Mucosa of descending colon (tissue), 3 donors: ENCODE measurements at regions not wholly inside any gene's neighbourhood (a gene's known extent, or its start where the extent isn't known, plus 50 kb on each side); places are given as distances from the start of the nearest gene placed in this dataset.
"Not testable (repeated sequence)": the region's sequence is repeated elsewhere in the genome, so short reads cannot be mapped to it uniquely, and the experiment has no call there.

Source experiments
- ATAC-seq: fragments of 200-7000 bp; cut with Tn5 transposase; one replicate; pipeline ENCODE4 v1.9.1; 2020; ENCODE audit warnings: mild to moderate bottlenecking, moderate library complexity
- DNase-seq, 3 donors: peaks; one replicate each; pipeline ENCODE4 v3.0.0-alpha.2; 2020
- H3K36me3 ChIP-seq: fragments of 200-600 bp; one replicate; pipeline ENCODE4 v1.8.0; 2021; ENCODE audit warnings: low read depth, mild to moderate bottlenecking
- H3K4me1 ChIP-seq: fragments of 200-600 bp; one replicate; pipeline ENCODE4 v1.8.0; 2021; ENCODE audit warnings: low read depth, mild to moderate bottlenecking
- H3K4me3 ChIP-seq: fragments of 200-600 bp; one replicate; pipeline ENCODE4 v1.8.0; 2021; ENCODE audit warnings: mild to moderate bottlenecking
- H3K9me3 ChIP-seq: fragments of 200-600 bp; one replicate; pipeline ENCODE4 v1.8.0; 2021; ENCODE audit warnings: mild to moderate bottlenecking
- intact Hi-C, 2 donors: fragments of 100-400 bp; cut with DNase I in 1 of 2; cut with micrococcal nuclease in 1 of 2; formaldehyde crosslinking; loops; one replicate each; pipeline versions ENCODE4 v1.11.0 to v1.11.1; 2022; cut with DNase I, micrococcal nuclease
- donor health status: DM: no; HTN: no; CAD: no; lungs with moderate emphysema.
- donor health status: DM: no; HTN: no; CAD: no.
- donor health status: DM: no; HTN: yes; CAD: no.

DNA sequence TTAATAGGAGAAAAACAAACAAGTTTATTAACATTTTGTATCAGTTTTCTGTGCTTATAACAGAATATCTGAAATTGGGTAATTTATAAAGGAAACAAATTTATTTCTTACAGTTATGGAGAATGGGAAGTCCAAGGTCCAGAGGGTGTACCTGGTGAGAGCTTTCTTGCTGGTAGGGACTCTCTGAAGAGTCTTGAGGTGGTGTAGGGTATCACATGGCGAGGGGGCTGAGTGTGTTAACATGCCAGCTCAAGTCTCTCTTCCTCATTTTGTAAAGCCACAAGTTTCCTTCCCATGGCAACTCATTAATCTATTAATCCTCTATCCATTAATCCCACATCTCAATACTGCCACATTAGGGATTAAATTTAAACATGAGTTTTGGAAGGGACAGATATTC is 1863.3 kb downstream of the KHDRBS2 start:
- intact Hi-C loops, H3K4me1 ChIP-seq, H3K36me3 ChIP-seq, H3K4me3 ChIP-seq, DNase-seq, ATAC-seq, H3K9me3 ChIP-seq: not testable (repeated sequence)

DNA sequence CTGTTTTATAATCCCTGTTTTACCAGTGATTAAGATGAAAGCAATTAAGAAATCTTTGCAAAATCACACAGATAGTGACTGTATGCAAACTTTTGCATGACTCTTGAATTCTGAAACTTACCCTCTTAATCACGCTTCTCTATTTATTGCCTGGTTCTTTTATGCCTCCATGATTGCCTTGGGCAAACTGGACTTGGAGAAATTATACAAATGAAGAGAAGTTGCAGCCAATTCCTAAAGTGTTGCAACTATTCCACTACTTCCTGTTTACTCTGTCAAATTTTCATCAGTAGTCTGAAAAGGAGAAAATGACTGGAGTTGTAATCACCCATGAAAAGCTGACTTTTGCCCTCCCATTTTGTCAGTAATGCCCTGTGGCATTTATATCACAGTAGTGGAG is 1869.9 kb downstream of the KHDRBS2 start:
- intact Hi-C loops, H3K9me3 ChIP-seq, ATAC-seq: not testable (repeated sequence)

DNA sequence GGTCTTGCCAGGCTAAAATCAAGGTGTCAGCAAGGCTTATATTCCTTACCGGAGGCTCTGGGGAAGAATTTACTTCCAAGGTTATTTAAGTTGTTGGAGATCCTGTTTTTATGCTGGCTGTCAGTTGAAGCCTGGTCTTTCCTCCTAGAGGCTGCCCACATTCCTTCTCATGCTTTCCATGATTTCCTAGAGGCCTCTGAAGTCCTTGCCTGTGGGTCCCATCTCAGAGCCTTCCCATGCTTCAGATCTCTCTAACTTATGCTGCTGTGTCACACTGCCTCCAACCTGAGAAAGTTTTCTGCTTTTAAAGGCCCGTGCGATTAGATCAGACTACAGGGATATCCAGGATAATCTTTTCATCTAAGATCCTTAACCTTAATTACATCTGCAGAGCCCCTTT is 1877.3 kb downstream of the KHDRBS2 start:
- H3K4me1 ChIP-seq, ATAC-seq, H3K36me3 ChIP-seq, intact Hi-C loops, DNase-seq, H3K4me3 ChIP-seq: not testable (repeated sequence)
- H3K9me3 ChIP-seq, result peaks cover 10% of the 10 kb centered on the region

More for the DNA sequence above, 1869.9 kb downstream of the KHDRBS2 start:
- H3K4me1 ChIP-seq, H3K36me3 ChIP-seq, DNase-seq, H3K4me3 ChIP-seq: not testable (repeated sequence)

DNA sequence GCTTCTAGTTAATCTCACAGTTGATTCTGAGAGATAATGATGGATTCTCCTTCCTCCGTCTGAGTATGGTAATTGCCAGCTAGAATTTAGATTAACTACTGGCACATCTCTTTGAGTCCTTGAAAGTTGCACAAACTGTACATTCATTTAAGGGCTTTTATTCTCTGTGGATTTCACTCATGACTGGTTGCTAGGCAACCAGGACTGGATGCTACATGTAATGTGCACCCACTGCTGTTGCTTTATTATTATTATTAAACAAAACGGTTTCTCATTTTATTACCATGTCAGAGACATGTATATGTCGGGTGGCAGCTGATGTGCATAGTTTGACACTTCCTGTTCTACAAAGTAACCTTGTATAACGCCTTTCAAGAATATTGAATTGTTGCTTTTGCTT is 1882.8 kb downstream of the KHDRBS2 start:
- peaks cover 10% of the 10 kb centered on the region for H3K9me3 ChIP-seq
- ATAC-seq, H3K4me1 ChIP-seq, DNase-seq, H3K4me3 ChIP-seq, intact Hi-C loops, H3K36me3 ChIP-seq: not testable (repeated sequence)

DNA sequence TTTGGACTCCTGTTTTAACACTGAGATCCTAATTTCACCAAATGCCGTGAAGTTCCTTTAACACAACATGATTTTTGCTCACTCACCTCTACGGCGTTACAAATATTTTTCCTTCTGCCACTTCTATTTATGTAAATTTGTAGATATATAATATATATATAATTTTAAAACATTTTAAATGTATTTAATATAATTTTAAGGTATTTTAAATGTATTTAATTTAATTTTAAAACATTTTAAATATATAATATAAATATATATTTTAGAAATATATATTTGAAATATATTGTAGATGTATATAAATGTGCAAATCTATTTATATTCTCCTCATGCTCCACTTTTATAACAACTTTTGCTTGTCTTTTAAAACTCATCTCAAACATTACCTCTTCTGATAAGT is 1883.5 kb downstream of the KHDRBS2 start:
- not testable (repeated sequence) for ATAC-seq

DNA sequence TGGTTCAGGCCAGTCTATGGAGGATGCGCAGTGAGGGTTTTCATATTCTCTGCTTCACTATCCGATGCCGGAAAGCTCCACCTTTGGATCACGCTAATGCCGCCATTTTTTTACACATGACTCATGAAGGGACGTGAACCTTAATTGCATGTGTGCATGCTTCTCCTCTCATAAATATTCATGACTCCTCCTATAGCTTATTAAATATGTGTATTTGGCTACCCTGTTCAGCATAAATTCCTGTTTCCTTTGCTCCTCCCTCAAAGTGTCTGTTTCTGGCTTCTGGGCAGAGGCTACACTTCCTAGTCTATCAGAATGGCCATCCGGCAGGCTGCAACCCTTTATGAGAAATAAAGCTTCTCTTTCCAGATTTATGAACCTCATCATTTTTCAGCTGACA is 1890.8 kb downstream of the KHDRBS2 start:
- DNase-seq, H3K4me3 ChIP-seq, ATAC-seq, intact Hi-C loops, H3K36me3 ChIP-seq, H3K4me1 ChIP-seq: not testable (repeated sequence)
- peaks cover 16% of the 10 kb centered on the region for H3K9me3 ChIP-seq

More for the DNA sequence above, 1883.5 kb downstream of the KHDRBS2 start:
- H3K4me3 ChIP-seq, intact Hi-C loops, H3K36me3 ChIP-seq, H3K4me1 ChIP-seq, DNase-seq: not testable (repeated sequence)
- H3K9me3 ChIP-seq, result peaks cover 10% of the 10 kb centered on the region

DNA sequence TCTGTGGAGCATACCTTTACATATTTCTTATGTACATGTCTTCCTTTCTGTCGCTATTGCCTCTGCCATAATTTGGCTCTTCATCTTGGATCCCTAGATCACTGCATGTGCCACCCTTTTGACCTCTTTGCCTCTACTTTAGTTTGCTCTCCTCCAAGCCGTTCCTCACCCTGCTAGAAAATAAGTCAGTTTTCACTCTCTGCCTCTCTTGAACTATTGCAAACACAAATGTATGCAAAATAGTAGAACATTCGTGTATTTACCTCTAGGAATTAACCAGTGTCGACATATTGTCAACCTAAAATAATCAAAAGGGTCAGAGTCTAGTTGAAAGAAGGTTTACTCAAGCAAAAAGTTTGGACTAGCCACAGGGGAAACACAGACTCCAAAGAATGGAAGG is 1893.1 kb downstream of the KHDRBS2 start:
- H3K36me3 ChIP-seq, H3K4me3 ChIP-seq, H3K4me1 ChIP-seq, DNase-seq, ATAC-seq, intact Hi-C loops: not testable (repeated sequence)
- H3K9me3 ChIP-seq, result peaks cover 15% of the 10 kb centered on the region

DNA sequence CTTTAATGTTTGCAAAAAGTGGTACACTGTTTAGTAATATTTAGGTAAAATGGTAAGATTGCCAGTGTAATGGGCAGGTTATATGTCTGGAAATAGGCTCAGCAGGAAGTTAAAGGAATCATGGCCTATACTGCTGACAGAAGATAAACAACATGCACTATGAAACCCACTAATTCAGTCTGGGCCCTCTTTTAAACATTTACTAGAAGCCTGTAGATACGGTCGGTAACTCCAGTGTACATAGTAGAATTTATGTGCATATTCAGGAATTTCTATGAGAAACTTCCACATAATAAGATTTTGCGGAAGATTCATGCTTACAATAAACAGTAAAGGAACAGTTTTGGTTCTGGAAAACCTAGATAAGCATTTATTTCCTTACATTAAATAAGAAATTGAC is 1896.9 kb downstream of the KHDRBS2 start:
- H3K9me3 ChIP-seq, H3K36me3 ChIP-seq, intact Hi-C loops, H3K4me3 ChIP-seq, H3K4me1 ChIP-seq, ATAC-seq, DNase-seq: not testable (repeated sequence)

DNA sequence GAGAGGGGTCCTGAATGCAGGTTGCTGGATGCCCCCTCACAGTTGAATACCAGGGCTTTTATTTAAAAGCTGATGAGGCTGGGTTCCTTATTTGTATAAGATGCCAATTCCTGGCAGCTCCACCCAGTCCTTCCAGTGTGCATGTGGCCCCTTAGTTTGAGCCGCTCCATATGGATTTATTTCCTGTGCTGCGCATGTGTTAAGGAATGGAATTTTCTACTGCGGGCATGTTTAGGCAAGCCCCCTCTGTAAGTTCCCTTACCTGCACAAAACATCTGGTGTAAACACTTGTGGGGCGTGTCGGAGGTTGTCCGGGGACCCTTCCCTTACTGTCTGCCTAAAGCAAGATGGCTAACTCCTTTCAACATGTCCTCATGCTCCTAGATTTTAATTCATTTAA is 1901.4 kb downstream of the KHDRBS2 start:
- H3K4me1 ChIP-seq, H3K4me3 ChIP-seq, intact Hi-C loops, H3K36me3 ChIP-seq, DNase-seq, ATAC-seq: not testable (repeated sequence)
- H3K9me3 ChIP-seq, result peaks cover 13% of the 10 kb centered on the region

DNA sequence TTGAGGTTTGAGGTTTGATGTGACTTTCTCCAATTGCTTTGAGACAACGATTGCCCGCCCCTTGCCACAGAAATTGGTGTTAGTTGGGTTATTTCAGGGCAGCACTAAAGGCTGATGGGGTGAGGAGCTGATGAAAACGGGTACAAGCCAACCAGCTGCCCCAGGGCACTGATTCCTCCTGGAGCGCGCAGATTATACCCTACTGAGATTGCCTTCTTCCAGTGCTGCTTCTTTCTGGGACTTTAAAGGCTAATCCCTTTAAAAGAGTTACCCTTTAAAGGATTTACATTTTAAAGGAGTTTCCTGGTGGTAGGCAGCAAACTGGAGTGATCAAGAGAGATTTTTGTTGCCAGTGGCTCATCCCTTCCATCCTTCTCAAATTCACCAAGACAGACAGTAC is 1903.3 kb downstream of the KHDRBS2 start:
- H3K36me3 ChIP-seq, intact Hi-C loops, ATAC-seq, H3K4me3 ChIP-seq, H3K4me1 ChIP-seq, DNase-seq: not testable (repeated sequence)
- H3K9me3 ChIP-seq, result peaks cover 17% of the 10 kb centered on the region

DNA sequence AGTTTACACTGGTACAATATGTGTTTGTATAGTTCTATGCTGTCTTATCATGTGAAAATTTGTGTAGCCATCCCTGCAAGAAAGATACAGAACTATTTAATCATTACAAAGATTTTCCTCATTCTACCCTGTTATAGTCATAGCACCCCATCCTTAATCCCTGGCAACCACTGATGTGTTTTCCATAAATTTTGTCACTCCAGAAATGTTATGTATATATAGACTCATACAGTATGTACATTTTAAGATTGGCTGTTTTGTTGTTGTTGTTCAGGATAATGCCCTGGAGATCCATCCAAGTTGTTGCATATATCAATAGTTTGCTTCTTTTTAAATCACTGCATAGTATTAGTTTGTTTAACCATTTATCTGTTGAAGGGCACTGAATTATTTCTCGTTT is 1911.9 kb downstream of the KHDRBS2 start:
- H3K36me3 ChIP-seq, intact Hi-C loops, H3K4me1 ChIP-seq, H3K4me3 ChIP-seq, ATAC-seq, DNase-seq: not testable (repeated sequence)
- peaks cover 35% of the 10 kb centered on the region for H3K9me3 ChIP-seq

DNA sequence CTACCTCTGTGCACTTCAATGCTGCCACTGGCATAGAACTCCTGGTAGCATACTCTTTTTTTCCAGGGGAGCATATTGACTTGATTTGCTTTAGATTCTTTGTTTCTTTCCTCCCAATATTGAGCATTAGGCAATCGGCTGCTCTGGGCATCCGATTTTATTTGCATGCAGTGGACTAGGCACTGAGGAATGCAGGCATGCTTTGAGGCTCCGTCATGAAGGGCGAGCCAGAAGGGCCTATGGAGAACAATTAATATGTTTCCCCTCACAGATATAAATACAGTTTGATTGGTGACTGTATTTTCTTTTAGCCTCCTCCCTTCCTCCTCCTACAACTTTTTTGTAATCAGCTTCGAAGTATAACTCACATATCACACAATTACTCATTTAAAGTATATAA is 1918.2 kb downstream of the KHDRBS2 start:
- intact Hi-C loops, H3K4me1 ChIP-seq, DNase-seq, ATAC-seq, H3K4me3 ChIP-seq, H3K36me3 ChIP-seq: not testable (repeated sequence)
- H3K9me3 ChIP-seq, result peaks cover 25% of the 10 kb centered on the region

DNA sequence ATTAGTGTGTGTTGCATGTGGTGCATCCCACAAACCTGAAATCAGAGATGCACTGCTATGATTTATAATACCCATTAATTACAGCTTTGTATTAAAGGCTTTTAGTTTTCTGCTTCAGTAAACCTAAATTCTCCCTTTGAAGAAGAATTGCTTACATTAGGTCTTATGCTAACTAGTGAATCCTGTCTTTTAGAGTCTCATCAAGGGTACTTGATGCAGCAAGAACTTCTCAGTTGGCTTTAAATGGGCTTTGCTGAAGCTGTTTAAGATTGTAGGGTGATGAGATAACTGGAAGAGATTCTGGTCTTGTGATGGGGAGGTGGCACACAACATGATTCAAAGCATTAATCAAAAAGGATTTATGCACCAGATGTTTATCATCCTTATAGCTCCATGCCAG is 1920.1 kb downstream of the KHDRBS2 start:
- intact Hi-C loops, H3K36me3 ChIP-seq, ATAC-seq, H3K4me3 ChIP-seq, DNase-seq, H3K4me1 ChIP-seq: not testable (repeated sequence)
- peaks cover 16% of the 10 kb centered on the region for H3K9me3 ChIP-seq

DNA sequence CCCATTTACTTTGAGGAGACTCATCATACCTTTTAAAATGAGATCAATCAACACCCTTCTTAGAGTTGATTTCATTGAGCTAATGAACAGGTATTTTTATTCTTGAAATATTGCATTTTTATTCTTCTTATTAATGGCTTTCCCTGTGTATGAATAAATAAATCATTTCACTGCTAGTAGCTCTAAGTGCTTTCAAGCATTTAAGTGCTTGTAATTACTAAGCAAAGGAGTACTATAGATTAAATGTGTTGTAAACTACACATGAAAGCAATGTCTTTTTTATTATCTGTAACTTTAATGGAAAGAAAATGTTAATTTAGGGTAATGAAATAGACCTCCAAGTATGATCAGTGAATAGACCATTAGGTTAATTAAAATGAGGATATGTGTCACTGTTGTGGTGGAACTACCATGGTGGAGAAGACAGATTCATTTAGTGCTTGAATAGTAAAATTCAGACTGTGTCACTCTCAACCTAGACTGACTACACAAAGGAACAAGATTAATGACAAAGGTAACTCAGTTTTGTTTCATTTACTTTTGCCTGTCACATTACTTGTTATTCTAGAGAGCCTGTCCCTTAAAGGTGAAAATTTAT is 1943.5 kb downstream of the KHDRBS2 start:
- H3K9me3 ChIP-seq, result peaks cover 19% of the 10 kb centered on the region
- ATAC-seq, DNase-seq, H3K36me3 ChIP-seq, H3K4me3 ChIP-seq, H3K4me1 ChIP-seq, intact Hi-C loops: not testable (repeated sequence)
